ENCODE measurements at regions not wholly inside any gene's neighbourhood (a gene's known extent, or its start where the extent isn't known, plus 50 kb on each side); places are given as distances from the start of the nearest gene placed in this dataset.

GRCh38 chr5:56288873-56289601 lies 55.9 kb upstream of the ANKRD55 start (continued):
- TF ChIP-seq CHD7 (IDR thresholded peaks at IDR 0.05; ENCODE audit: low read depth, low read length) (no peak), NCOA6 (IDR thresholded peaks at IDR 0.05) (no peak), SNIP1 (IDR thresholded peaks at IDR 0.05; ENCODE audit: low read depth) (no peak), ATF3 (IDR thresholded peaks at IDR 0.05) (no peak; the same call in 1 of the 2 replicates), ATF3 (CRISPR knock-in tag; conservative IDR thresholded peaks at IDR 0.05) (no peak), ZNF324 (CRISPR knock-in tag; IDR thresholded peaks at IDR 0.05) (peak; percentile 82), POLR3G (IDR thresholded peaks at IDR 0.05; ENCODE audit: extremely low read depth, insufficient read length, insufficient replicate concordance) (no peak), KLF13 (tag; IDR thresholded peaks at IDR 0.05; ENCODE audit: borderline replicate concordance, low read depth) (no peak), ELF4 (CRISPR knock-in tag; IDR thresholded peaks at IDR 0.05) (0 out of 2 replicates have a peak, but pooled peaks have one; percentile 49), GTF2A2 (tag; IDR thresholded peaks at IDR 0.05) (no peak), RAD21 (CRISPR knock-in tag; conservative IDR thresholded peaks at IDR 0.05 in 1 of 2, IDR thresholded peaks at IDR 0.05 in 1 of 2) (0 out of 4 replicates have a peak, but pooled peaks of 1 of the 2 experiments have one; percentile 8), RBM15 (IDR thresholded peaks at IDR 0.05; ENCODE audit: insufficient read depth, low read length) (no peak)

All from K562 (cell line).